AG20443 (cell line): ENCODE measurements at regions not wholly inside any gene's neighbourhood (a gene's known extent, or its start where the extent isn't known, plus 50 kb on each side); places are given as distances from the start of the nearest gene placed in this dataset.

Source experiments
- DNase-seq: peaks from one replicate; pipeline ENCODE4 v3.0.0; 2012; ENCODE audit warnings: low spot score, mixed read lengths

- no peak for DNase-seq
These were observed 298.4 kb downstream of the TLE1 start for GRCh38 chr9:81390792-81391456.

DNA sequence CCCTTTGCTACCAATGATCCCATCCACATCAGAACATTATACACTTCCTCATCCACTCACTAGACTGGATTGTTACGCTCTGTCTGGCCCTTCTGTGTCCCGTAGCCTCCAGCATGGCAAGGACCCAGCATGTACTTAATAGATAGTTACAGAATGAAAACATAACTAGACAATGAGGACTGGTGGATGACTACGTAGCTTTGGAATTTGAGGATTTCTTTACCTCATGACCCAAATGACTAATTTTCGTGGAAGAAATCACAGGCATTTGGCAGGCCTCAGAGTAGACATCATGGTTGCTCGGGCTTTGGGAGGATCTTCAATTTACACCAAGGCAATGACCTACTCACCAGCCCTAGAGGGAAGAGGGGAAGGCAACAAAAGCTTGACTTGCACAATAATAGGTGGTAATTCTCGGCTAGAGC is 299.8 kb downstream of the TLE1 start:
- DNase-seq, result peak; percentile 85

DNA sequence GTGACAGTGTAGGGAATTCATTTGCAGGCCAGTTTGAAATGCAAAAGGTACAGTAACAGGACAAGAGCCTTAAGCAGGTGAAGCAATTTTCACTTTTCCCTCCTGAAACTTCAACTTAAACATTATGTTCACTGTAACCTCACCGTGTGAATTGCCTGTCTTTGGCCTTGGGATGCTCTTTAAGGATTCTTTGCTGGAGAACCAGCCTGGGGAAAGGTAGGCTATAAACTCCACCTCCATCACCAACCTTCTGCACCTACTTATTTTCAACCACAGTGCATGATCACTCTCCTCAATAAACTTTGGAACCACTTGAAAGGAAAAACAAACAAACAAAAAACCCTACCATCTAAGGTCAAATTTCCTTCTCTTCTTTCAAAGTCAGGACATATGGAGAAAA is 300.5 kb downstream of the TLE1 start:
- no peak for DNase-seq

DNA sequence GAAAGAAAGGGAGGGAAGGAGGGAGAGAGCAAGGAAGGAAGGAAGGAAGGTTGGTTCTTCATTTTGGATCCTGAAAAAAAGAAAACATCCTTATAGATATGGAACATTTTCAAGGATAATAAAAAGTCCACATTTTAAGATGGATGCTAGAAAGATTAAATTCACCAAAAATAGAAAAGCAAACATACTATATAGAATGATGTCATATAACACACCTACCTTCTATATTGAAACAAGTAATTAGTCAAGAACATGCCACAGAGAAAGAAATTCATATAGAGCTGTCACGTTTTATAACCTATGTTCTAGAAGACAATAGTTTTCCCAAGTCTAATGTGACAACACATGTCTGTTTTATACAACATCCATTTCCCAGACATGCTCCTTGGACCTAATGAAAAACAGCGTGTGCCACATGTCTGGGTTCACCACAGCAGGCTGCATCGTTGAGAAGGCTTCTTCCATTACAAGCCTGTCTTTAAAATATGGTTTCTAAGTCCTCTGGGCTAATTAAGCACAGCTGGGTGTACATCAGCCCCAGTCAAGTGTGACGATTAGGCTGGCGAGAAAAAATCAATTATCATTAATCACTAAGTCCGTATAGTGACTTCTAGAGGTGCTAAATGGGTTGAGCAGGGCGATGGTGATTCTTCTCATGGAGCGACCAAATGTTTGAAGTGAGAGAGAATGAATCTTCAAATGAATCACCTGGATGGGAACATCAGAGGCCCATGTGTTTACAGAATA is 301.8 kb downstream of the TLE1 start:
- no peak for DNase-seq

DNA sequence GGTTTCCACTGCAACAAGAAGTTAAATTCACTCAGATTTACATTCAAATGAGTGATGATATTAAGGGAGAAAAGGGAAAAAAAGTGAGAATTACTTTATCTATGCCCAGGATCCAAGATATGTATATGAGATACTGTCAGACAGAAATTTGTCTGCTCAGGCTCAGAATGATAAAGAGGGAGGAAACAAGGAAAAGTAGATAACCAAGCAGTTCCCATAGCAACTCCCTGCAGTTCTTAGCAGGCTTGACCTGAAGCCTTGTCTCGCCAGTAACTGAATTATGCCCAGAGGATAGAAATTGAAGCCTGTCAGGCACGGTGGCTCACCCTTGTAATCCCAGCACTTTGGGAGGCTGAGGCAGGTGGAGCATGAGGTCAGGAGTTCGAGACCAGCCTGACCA is 304.4 kb downstream of the TLE1 start:
- DNase-seq, result no peak

DNA sequence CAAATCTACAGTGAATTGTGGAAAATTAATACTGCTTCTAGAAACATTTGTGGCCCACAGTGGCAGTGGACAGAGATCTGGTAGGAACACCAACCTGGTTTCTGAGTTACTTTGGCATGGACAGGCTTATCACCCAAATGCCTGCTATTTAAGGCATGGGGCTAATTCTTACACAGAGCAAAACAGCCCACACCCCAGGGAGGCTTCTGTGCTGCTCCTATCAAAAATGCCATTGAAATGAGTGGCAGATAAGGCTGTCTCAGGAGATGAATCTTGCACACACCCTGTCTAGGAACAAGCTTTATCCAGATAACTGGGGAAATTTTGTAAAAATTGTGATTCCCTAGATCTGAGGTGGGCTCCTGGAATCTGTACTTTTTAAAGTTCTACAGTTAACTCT is 307.1 kb downstream of the TLE1 start:
- DNase-seq, result no peak

GRCh38 chr9:81381694-81382093 is 307.7 kb downstream of the TLE1 start:
- no peak for DNase-seq

DNA sequence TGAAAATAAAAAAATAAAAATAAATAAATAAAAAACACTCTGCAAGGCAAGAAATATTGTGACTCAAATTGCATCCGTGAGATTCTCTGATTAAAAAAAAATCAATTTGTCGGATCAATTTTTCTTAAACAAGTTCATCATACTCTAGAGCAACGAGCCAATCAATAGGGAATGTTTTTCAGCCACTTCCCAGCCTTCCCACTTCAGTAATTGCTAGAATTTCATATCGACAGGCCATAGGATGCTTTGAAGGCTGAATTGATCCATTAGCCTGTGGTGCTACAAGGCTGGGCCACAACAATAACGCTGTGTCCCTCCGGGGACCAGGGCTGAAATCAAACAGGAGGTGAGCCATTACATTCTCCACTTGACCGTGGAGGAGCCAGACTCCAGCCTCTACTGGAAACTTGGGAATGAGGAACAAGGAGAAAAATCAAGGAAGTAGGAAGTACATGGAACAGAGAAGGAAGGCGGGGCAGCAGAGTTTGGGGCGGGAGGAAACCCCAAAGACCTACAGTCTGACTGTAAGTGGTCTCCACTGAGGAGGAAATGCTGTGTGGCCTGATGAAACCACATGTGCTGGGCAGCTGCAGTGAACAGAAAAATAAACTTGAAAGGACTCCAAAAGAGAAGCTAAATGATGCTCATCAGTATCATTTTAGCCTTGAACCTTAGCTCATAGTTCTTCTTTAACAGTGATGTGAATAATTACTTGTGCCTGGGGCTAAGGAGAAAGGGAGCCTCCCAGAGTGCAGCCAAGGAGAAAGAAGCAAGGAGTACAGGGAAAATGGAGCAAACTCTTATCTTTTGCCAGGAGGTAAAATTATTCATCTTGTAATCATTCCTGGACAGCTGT is 308.6 kb downstream of the TLE1 start:
- DNase-seq, result no peak

GRCh38 chr9:81379655-81380054 is 309.7 kb downstream of the TLE1 start:
- DNase-seq, result peak; percentile 26

DNA sequence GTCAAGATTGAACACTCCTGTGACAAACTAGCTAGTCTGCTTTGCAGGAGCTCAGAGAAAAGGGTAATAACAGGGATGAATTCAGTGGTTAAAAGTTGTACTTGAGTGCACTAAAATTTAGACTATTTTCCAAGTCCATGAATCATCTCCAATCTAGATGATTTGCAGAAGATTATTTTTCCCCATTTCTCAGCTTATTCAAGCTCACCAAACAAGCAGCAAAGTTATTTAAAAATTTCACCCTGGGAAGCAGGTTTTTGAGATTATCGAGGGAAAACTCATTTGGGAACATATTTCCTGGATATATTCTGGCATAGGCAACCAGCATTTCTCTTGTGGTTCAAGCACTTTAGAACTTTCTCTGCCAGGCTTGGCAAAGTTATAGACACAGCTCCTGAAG is 311.4 kb downstream of the TLE1 start:
- no peak for DNase-seq

GRCh38 chr9:81377320-81377719 is 312.0 kb downstream of the TLE1 start:
- DNase-seq, result no peak

GRCh38 chr9:81375187-81376100 is 313.9 kb downstream of the TLE1 start:
- no peak for DNase-seq

DNA sequence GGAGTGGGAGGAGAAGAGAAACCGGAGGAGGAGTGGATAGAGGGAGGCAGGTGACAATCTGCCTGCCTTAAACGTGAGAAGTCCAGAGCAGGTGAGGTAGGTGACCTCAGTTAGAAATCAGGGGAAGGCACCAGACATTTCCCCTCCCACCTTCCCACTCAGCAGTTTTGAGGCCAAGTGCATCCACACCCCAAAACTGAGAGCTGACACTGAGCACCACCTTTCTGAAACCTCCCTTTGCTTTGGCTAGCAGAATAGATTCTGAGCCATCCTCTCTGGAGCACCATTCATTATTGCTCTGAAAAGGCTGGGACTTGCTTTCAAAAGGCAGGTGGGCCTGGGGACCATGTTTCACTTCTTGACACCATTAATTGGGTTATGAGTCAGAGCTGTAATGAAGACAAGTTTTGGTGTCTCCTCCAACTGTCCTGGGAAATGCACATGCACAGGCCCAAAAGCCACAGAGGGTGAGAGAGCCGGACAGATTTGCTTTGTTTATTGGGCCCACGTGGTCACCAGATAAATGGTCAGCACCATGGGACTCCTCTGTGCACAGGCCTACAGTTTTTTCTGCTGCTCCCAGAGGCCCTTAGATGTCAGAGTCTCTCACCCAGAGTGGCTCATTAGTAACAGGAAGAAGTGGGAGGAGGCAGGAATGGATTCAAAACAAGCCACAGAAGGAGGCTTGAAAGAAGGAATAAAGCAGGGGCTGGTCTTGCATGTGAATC is 314.7 kb downstream of the TLE1 start:
- no peak for DNase-seq

DNA sequence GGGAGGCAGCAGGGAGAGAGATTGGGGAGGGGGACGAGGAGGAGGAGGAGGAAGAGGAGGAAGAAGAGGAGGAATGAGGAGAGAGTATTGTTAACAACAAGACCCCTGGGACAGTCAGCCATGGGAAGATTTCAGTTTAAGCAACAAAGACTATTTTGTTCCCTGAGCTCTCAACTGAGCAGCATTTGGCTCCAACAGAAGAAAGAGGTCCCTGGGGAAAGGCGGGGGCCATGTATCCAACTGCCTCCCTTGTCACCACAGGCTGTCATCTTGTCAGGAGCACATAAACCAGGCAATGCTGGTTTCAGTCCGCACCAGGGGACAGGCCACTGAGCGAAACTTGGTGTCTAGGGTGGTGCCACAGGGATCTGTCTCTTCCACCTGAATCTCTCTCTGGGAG is 316.1 kb downstream of the TLE1 start:
- no peak for DNase-seq

DNA sequence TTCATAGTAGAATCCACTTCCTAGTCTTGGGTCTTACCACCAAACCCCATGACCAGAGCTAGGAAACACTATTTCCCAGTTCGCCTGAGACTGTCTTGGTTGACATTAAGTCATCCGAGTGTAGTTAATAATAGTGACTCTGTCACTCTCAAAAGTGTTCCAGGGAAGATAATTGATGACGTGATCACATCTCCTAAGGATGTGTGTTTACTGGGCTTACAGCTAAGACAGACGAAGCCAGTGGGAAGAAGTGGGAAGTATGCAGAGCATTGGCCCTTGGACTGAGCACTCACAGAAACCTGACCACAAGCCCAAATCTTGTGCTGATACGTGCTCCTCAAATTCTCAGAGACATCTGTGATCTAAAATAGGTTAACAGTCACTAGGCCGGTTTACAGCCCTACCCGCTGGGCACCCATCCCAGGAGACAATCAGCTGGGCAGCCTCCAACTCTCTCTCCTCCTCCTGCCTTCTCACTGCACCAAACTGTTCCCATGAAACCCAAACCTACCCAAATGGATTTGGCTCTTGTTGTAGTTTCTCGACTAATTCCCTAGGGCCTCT is 316.6 kb downstream of the TLE1 start:
- no peak for DNase-seq

- no peak for DNase-seq
These were observed 317.5 kb downstream of the TLE1 start for GRCh38 chr9:81371824-81372223.

- DNase-seq, result no peak
These were observed 318.7 kb downstream of the TLE1 start for GRCh38 chr9:81370650-81371049.

GRCh38 chr9:81370096-81370495 is 319.3 kb downstream of the TLE1 start:
- DNase-seq, result no peak

DNA sequence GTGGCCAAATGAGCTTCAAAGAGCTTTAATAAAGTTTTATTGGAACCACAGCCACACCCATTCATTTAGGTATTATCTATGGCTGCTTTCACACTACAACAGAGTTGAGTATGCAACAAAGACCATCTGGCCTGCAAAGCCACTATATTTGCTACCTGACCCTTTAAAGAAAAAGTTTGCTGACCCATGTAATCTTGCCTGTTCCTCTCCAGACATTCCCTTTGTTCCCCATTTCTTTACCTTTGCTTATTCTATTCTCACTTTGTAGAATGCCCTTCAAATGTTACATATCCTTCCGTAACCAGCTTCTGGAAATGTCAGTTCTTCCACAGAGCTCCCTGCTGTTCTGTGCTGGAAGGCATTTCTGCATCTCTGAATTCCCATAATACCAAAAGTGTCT is 320.2 kb downstream of the TLE1 start:
- DNase-seq, result no peak

DNA sequence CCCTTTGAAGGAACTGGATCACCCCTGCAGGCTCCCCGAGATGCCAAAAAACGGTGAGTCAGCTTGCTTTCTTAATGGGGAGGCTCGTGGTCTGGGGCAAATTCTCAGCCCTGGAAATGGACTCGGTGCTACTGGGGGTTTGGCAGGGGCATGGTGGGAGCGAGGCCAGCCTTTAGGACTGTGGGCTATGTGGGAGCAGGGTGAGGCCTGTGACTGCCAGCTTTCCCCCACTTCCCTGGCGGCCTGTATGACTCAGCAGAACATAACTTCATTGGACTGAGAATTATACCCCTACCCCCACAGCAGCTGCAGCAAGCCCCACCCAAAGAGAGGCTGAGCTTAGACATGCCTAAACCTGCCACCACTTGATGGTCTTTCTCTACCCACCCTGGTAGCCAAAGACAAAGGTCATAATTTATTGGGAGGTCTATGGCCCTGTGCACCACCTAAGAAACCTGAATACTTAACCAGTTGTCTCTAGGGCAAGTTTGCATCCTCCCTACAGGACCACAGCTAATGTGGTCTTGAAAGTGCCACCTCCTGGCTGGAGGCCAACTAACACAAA is 325.3 kb downstream of the TLE1 start:
- DNase-seq, result no peak
